PFSK-1 (cell line): ENCODE measurements at regions not wholly inside any gene's neighbourhood (a gene's known extent, or its start where the extent isn't known, plus 50 kb on each side); places are given as distances from the start of the nearest gene placed in this dataset.

Source experiments
- FOXP2 ChIP-seq: optimal IDR thresholded peaks from 2 replicates; pipeline ENCODE3; 2011; ENCODE audit warnings: borderline replicate concordance, control low read depth, inconsistent platforms; ENCODE audit not compliant: insufficient read depth; ENCODE audit errors: extremely low read length, extremely low read depth
- POLR2AphosphoS5 ChIP-seq: IDR thresholded peaks from 2 replicates; pipeline ENCODE4 v1.6.1; 2012; ENCODE audit warnings: low read depth, mild to moderate bottlenecking, control low read depth, low read length, moderate library complexity
- SIN3A ChIP-seq: IDR thresholded peaks from 2 replicates; pipeline ENCODE4 v1.6.1; 2012; ENCODE audit warnings: mild to moderate bottlenecking, low read length, moderate library complexity, borderline replicate concordance; ENCODE audit not compliant: insufficient read depth
- TAF1 ChIP-seq: IDR thresholded peaks from 2 replicates; pipeline ENCODE4 v1.6.1; 2012; ENCODE audit warnings: low read length, control low read depth, borderline replicate concordance; ENCODE audit not compliant: insufficient read depth
- TF ChIP-seq, protein P1 (sequence below), 2 experiments: IDR thresholded peaks; 2 replicates each; pipeline versions ENCODE4 v1.6.1 to v1.8.0; 2011 to 2012; ENCODE audit warnings: low read depth in 2 of 2, low read length in 2 of 2, control low read depth in 1 of 2, inconsistent platforms in 1 of 2, mild to moderate bottlenecking in 1 of 2, moderate library complexity in 1 of 2; ENCODE audit not compliant: insufficient read depth in 1 of 2

DNA sequence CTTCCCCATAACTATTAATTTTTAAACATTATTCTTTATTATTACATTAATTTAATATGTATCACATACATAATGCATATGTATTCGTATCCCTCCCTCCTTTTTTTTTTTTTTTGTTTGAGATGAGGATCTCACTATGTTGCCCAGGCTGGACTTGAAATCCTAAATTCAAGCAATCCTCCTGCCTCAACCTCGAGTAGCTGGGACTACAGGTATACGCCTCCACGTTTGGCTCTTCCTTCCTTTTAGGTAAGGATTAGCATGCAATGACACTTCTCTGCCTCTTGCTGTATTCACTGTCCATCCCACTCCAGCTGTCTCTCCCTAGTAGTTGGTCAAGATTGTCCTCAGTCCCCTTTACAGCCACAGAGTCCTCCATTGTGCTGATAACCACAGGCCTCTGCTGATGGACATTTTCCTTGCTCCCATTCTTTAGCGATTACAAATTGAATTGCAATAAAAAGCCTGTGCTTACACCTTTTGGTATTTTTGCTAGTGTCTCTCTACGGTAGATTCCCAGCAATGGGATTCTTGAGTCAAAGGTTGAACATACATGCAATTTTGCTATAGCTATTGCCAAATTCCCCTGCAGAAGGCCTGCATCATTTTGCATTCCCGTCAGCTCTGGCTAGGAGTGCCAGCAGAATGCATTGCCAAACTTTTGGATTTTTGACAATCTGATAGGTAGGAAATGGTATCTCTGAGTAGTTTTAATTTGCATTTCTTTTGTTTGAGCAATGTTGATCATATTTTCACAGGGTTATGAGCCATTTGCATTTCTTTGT is 156.6 kb downstream of the SMAD6 start:
- TF ChIP-seq TAF1 (no peak), POLR2AphosphoS5 (no peak), SIN3A (no peak), FOXP2 (no peak)
- TF ChIP-seq, protein P1, sequence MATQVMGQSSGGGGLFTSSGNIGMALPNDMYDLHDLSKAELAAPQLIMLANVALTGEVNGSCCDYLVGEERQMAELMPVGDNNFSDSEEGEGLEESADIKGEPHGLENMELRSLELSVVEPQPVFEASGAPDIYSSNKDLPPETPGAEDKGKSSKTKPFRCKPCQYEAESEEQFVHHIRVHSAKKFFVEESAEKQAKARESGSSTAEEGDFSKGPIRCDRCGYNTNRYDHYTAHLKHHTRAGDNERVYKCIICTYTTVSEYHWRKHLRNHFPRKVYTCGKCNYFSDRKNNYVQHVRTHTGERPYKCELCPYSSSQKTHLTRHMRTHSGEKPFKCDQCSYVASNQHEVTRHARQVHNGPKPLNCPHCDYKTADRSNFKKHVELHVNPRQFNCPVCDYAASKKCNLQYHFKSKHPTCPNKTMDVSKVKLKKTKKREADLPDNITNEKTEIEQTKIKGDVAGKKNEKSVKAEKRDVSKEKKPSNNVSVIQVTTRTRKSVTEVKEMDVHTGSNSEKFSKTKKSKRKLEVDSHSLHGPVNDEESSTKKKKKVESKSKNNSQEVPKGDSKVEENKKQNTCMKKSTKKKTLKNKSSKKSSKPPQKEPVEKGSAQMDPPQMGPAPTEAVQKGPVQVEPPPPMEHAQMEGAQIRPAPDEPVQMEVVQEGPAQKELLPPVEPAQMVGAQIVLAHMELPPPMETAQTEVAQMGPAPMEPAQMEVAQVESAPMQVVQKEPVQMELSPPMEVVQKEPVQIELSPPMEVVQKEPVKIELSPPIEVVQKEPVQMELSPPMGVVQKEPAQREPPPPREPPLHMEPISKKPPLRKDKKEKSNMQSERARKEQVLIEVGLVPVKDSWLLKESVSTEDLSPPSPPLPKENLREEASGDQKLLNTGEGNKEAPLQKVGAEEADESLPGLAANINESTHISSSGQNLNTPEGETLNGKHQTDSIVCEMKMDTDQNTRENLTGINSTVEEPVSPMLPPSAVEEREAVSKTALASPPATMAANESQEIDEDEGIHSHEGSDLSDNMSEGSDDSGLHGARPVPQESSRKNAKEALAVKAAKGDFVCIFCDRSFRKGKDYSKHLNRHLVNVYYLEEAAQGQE (IDR thresholded peaks at IDR 0.05; ENCODE audit: insufficient read depth in 1 of 2, low read depth in 2 of 2, low read length in 2 of 2), result no peak
